NCI-H1105 (cell line): ENCODE measurements at regions not wholly inside any gene's neighbourhood (a gene's known extent, or its start where the extent isn't known, plus 50 kb on each side); places are given as distances from the start of the nearest gene placed in this dataset.
"Not testable (repeated sequence)": the region's sequence is repeated elsewhere in the genome, so short reads cannot be mapped to it uniquely, and the experiment has no call there.

Source experiments
- DNase-seq: peaks from one replicate; lab custom pipeline; 2025; lab: John Stamatoyannopoulos, UW

- DNase-seq: no peak
Measured at GRCh38 chr4:11843927-11844326, 415.2 kb upstream of the HS3ST1 start.

GRCh38 chr4:11843340-11843739 is 414.6 kb upstream of the HS3ST1 start:
- no peak for DNase-seq

- DNase-seq: no peak
Measured at GRCh38 chr4:11842620-11843263, 414.0 kb upstream of the HS3ST1 start.

- DNase-seq: no peak
Measured at GRCh38 chr4:11839889-11840288, 411.2 kb upstream of the HS3ST1 start.

GRCh38 chr4:11831739-11832138 is 403.0 kb upstream of the HS3ST1 start:
- no peak for DNase-seq

- no peak for DNase-seq
Measured at GRCh38 chr4:11824566-11824965, 395.9 kb upstream of the HS3ST1 start.

- no peak for DNase-seq
Measured at GRCh38 chr4:11821772-11822430, 393.2 kb upstream of the HS3ST1 start.

GRCh38 chr4:11817088-11817487 is 388.4 kb upstream of the HS3ST1 start:
- DNase-seq: no peak

- no peak for DNase-seq
Measured at GRCh38 chr4:11814758-11815157, 386.1 kb upstream of the HS3ST1 start.

- DNase-seq: no peak
Measured at GRCh38 chr4:11813951-11814446, 385.3 kb upstream of the HS3ST1 start.

GRCh38 chr4:11811521-11811920 is 382.8 kb upstream of the HS3ST1 start:
- not testable (repeated sequence) for DNase-seq

- DNase-seq: no peak
Measured at GRCh38 chr4:11805842-11806241, 377.1 kb upstream of the HS3ST1 start.

GRCh38 chr4:11801466-11802446 is 373.1 kb upstream of the HS3ST1 start:
- no peak for DNase-seq

GRCh38 chr4:11799196-11799595 is 370.5 kb upstream of the HS3ST1 start:
- no peak for DNase-seq

GRCh38 chr4:11791797-11792196 is 363.1 kb upstream of the HS3ST1 start:
- no peak for DNase-seq

GRCh38 chr4:11790230-11790629 is 361.5 kb upstream of the HS3ST1 start:
- DNase-seq: no peak

GRCh38 chr4:11783588-11783987 is 354.9 kb upstream of the HS3ST1 start:
- DNase-seq: no peak

- DNase-seq: no peak
Measured at GRCh38 chr4:11782859-11783258, 354.2 kb upstream of the HS3ST1 start.

GRCh38 chr4:11777447-11777846 is 348.8 kb upstream of the HS3ST1 start:
- DNase-seq: no peak

GRCh38 chr4:11774346-11774745 is 345.7 kb upstream of the HS3ST1 start:
- DNase-seq: no peak

GRCh38 chr4:11773798-11774197 is 345.1 kb upstream of the HS3ST1 start:
- DNase-seq: no peak

- DNase-seq: no peak
Measured at GRCh38 chr4:11769434-11769833, 340.7 kb upstream of the HS3ST1 start.
